ENCODE measurements at regions not wholly inside any gene's neighbourhood (a gene's known extent, or its start where the extent isn't known, plus 50 kb on each side); places are given as distances from the start of the nearest gene placed in this dataset.

GRCh38 chr14:94952097-94952496 lies 182.2 kb upstream of the GSC start:
- H3K27me3 ChIP-seq (ENCODE audit: insufficient read depth): no peaks in the 10 kb centered on the region
- H3K79me2 ChIP-seq (replicated peaks; ENCODE audit: insufficient read depth): no peaks in the 10 kb centered on the region
- ATAC-seq: peak; percentile 63
- H3K27me3 Mint-ChIP-seq (ENCODE audit: insufficient read depth, low read depth, poor library complexity): peaks cover 4% of the 10 kb centered on the region
- no peak overlapping the region for H3K27ac ChIP-seq (ENCODE audit: low read depth)
- no peaks in the 10 kb centered on the region; the same call in 2 of the 3 replicates for H3K9me3 Mint-ChIP-seq
- no peak for DNase-seq (ENCODE audit: low spot score)
- H3K36me3 ChIP-seq (ENCODE audit: insufficient read depth): no peaks in the 10 kb centered on the region
- no peaks in the 10 kb centered on the region for H4K20me1 ChIP-seq (replicated peaks; ENCODE audit: insufficient read depth)
- no peak overlapping the region for H2AFZ ChIP-seq
- 0 out of 2 replicates have a peak, but pooled peaks cover 2% of the 10 kb centered on the region for H3K9me2 ChIP-seq (ENCODE audit: insufficient read depth)
- H3K4me1 Mint-ChIP-seq: peaks cover 6% of the 10 kb centered on the region; the same call in 2 of the 3 replicates
- H3K27ac Mint-ChIP-seq: no peak overlapping the region
- H3K4me2 ChIP-seq: no peak overlapping the region
- no peak overlapping the region for H3K4me3 ChIP-seq
- no peaks in the 10 kb centered on the region for H3K4me1 ChIP-seq (ENCODE audit: insufficient read depth)
- H3K4me3 Mint-ChIP-seq: no peak overlapping the region
- H3F3A ChIP-seq (replicated peaks; ENCODE audit: low read depth): no peaks in the 10 kb centered on the region
- H3K36me3 Mint-ChIP-seq (ENCODE audit: low read depth): no peaks in the 10 kb centered on the region
- TF ChIP-seq ZNF462 (CRISPR knock-in tag; IDR thresholded peaks at IDR 0.05) (no peak), ETS1 (IDR thresholded peaks at IDR 0.05) (no peak), REST (IDR thresholded peaks at IDR 0.05; ENCODE audit: unreplicated experiment) (no peak), EZH2phosphoT487 (IDR thresholded peaks at IDR 0.05; ENCODE audit: unreplicated experiment) (no peak), ZNF114 (CRISPR knock-in tag; IDR thresholded peaks at IDR 0.05) (no peak), EZH2 (IDR thresholded peaks at IDR 0.05; ENCODE audit: low read depth, unreplicated experiment) (no peak), ZNF331 (CRISPR knock-in tag; IDR thresholded peaks at IDR 0.05; ENCODE audit: low read depth) (no peak)
